ENCODE measurements at regions not wholly inside any gene's neighbourhood (a gene's known extent, or its start where the extent isn't known, plus 50 kb on each side); places are given as distances from the start of the nearest gene placed in this dataset.

DNA sequence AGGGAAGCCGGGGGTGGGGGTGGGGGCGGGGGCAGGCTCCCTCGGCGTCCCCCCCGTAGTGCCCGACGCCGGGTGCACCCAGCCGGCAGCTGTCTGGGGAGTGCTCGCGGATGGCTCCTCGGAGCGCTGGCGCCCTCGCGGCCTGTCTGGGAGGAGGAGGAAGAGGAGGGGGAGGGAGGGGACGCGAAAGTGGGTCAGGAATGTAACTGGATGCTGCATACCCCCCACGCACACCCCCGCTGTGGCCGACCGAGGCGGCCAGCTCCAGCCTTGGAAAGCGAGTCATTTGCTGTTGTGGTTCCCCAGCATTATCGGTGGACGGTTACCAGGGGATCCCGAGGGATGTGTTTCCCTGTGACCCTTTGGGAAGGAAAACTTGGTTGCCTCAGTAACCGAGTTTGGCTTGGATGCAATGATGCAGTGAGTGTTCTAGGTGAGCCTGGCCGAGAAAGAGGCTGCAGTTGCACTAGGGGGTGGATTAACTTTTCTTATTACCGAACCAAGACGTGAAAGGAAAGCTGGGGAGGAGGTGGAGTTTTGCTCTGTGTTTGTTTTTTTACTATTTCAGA, 55.2 kb upstream of the RREB1 start:
- TF ChIP-seq, protein P1, sequence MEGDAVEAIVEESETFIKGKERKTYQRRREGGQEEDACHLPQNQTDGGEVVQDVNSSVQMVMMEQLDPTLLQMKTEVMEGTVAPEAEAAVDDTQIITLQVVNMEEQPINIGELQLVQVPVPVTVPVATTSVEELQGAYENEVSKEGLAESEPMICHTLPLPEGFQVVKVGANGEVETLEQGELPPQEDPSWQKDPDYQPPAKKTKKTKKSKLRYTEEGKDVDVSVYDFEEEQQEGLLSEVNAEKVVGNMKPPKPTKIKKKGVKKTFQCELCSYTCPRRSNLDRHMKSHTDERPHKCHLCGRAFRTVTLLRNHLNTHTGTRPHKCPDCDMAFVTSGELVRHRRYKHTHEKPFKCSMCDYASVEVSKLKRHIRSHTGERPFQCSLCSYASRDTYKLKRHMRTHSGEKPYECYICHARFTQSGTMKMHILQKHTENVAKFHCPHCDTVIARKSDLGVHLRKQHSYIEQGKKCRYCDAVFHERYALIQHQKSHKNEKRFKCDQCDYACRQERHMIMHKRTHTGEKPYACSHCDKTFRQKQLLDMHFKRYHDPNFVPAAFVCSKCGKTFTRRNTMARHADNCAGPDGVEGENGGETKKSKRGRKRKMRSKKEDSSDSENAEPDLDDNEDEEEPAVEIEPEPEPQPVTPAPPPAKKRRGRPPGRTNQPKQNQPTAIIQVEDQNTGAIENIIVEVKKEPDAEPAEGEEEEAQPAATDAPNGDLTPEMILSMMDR (conservative IDR thresholded peaks at IDR 0.05): no peak
- no peak for TF ChIP-seq ZFX (IDR thresholded peaks at IDR 0.05)
